ENCODE measurements at regions not wholly inside any gene's neighbourhood (a gene's known extent, or its start where the extent isn't known, plus 50 kb on each side); places are given as distances from the start of the nearest gene placed in this dataset.

DNA sequence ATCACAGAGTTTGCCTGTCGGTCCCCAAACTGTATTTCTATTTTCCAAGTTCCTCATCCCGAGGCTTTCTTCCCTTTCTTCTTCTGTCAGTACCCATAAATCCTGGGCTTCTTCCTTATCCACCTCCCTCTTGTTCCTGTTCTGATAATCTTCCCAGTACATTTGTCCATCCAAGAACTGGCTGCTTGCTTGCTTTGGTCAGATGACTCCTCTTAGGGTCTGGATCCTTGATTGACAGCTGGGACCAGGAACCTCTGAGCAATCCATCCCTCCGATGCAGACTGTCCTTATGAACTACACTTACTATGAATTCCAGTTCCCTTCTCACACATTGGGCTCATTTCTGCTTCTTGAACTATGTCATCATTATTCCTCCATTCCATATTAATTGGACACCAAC is 275.3 kb upstream of the CITED2 start:
- DNase-seq (ENCODE audit: low read depth, low spot score), result no peak
- no peaks in the 10 kb centered on the region for H3K27me3 ChIP-seq (ENCODE audit: insufficient read depth, insufficient read length)
- TF ChIP-seq ZNF274 (IDR thresholded peaks at IDR 0.05; ENCODE audit: low read depth, low read length), result no peak
- no peak for TF ChIP-seq SUZ12 (IDR thresholded peaks at IDR 0.05; ENCODE audit: extremely low read depth, insufficient read depth, insufficient read length)
- no peak for TF ChIP-seq YY1 (IDR thresholded peaks at IDR 0.05; ENCODE audit: insufficient read depth, insufficient read length)
- H3K9ac ChIP-seq (ENCODE audit: insufficient read length, low read depth), result no peak overlapping the region
- H3K9me3 ChIP-seq (ENCODE audit: insufficient read depth, low read length), result no peaks in the 10 kb centered on the region; the same call in 1 of the 2 replicates
- H3K4me1 ChIP-seq (ENCODE audit: insufficient read depth, insufficient read length), result no peaks in the 10 kb centered on the region
- no peak overlapping the region for H3K4me3 ChIP-seq (ENCODE audit: insufficient read length, low read depth)
- no peaks in the 10 kb centered on the region for H3K36me3 ChIP-seq (ENCODE audit: insufficient read depth, insufficient read length, low read length)

DNA sequence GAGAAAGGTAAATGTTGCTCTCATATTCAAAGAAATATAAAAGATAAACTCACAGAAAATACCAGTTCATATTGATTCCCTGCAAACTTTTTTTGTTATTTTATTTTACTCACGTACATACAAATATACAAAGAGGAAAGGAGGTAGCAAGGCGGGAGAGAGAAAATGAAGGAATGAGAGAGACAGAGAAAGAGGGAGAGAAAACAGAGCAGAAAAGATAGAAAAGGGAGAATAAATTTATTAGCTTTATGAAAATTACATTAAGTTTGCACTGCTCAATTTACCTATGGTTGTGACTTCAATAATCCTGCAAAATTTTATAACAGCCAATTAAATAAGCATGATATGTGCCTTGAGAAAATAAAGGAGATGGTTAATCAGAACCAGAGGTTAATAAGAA is 274.7 kb upstream of the CITED2 start:
- no peak overlapping the region for H3K4me3 ChIP-seq (ENCODE audit: insufficient read length, low read depth)
- H3K9ac ChIP-seq (ENCODE audit: insufficient read length, low read depth), result no peak overlapping the region
- no peak for TF ChIP-seq YY1 (IDR thresholded peaks at IDR 0.05; ENCODE audit: insufficient read depth, insufficient read length)
- no peak for TF ChIP-seq SUZ12 (IDR thresholded peaks at IDR 0.05; ENCODE audit: extremely low read depth, insufficient read depth, insufficient read length)
- no peak for TF ChIP-seq ZNF274 (IDR thresholded peaks at IDR 0.05; ENCODE audit: low read depth, low read length)
- DNase-seq (ENCODE audit: low read depth, low spot score), result no peak
- H3K27me3 ChIP-seq (ENCODE audit: insufficient read depth, insufficient read length), result no peaks in the 10 kb centered on the region
- no peaks in the 10 kb centered on the region; the same call in 1 of the 2 replicates for H3K9me3 ChIP-seq (ENCODE audit: insufficient read depth, low read length)
- H3K36me3 ChIP-seq (ENCODE audit: insufficient read depth, insufficient read length, low read length), result no peaks in the 10 kb centered on the region
- H3K4me1 ChIP-seq (ENCODE audit: insufficient read depth, insufficient read length), result no peaks in the 10 kb centered on the region

DNA sequence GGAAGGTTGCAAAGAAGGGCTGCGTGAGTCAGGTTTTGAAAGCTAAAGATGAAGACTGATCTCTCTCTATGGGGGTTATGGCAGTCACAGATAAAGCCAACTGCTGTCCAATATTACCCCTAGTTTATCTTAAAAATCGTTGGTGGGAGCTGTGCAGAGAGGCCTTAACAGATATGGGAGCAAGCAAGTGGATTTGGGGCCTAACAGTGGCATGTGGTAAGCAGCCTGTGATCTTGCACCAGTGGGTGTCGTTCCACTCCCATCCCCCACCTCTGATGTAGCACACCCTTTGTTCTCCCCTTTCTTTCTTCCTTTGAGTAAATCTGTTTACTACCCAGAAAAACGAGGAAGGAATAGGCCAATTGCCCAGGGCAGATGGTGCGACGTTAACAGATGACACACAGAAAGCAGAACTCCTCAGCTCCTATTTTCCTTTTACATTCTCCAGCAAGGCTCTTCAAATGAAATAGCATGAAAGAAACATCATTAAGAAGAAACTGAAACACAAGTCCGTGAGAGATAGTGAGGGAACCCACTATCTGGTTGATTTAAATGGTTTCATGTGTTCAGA is 274.1 kb upstream of the CITED2 start:
- H3K9ac ChIP-seq (ENCODE audit: insufficient read length, low read depth), result no peak overlapping the region
- TF ChIP-seq SUZ12 (IDR thresholded peaks at IDR 0.05; ENCODE audit: extremely low read depth, insufficient read depth, insufficient read length) (no peak), ZNF274 (IDR thresholded peaks at IDR 0.05; ENCODE audit: low read depth, low read length) (no peak), YY1 (IDR thresholded peaks at IDR 0.05; ENCODE audit: insufficient read depth, insufficient read length) (no peak)
- H3K4me1 ChIP-seq (ENCODE audit: insufficient read depth, insufficient read length), result no peaks in the 10 kb centered on the region
- DNase-seq (ENCODE audit: low read depth, low spot score), result no peak
- no peak overlapping the region for H3K4me3 ChIP-seq (ENCODE audit: insufficient read length, low read depth)
- no peaks in the 10 kb centered on the region; the same call in 1 of the 2 replicates for H3K9me3 ChIP-seq (ENCODE audit: insufficient read depth, low read length)
- H3K36me3 ChIP-seq (ENCODE audit: insufficient read depth, insufficient read length, low read length), result no peaks in the 10 kb centered on the region
- no peaks in the 10 kb centered on the region for H3K27me3 ChIP-seq (ENCODE audit: insufficient read depth, insufficient read length)

- Histone ChIP-seq H3K9ac (ENCODE audit: insufficient read length, low read depth) (no peak overlapping the region), H3K36me3 (ENCODE audit: insufficient read depth, insufficient read length, low read length) (no peaks in the 10 kb centered on the region), H3K4me1 (ENCODE audit: insufficient read depth, insufficient read length) (no peaks in the 10 kb centered on the region), H3K4me3 (ENCODE audit: insufficient read length, low read depth) (no peak overlapping the region), H3K9me3 (ENCODE audit: insufficient read depth, low read length) (no peaks in the 10 kb centered on the region; the same call in 1 of the 2 replicates), H3K27me3 (ENCODE audit: insufficient read depth, insufficient read length) (no peaks in the 10 kb centered on the region)
- no peak for DNase-seq (ENCODE audit: low read depth, low spot score)
- TF ChIP-seq ZNF274 (IDR thresholded peaks at IDR 0.05; ENCODE audit: low read depth, low read length) (no peak), SUZ12 (IDR thresholded peaks at IDR 0.05; ENCODE audit: extremely low read depth, insufficient read depth, insufficient read length) (no peak), YY1 (IDR thresholded peaks at IDR 0.05; ENCODE audit: insufficient read depth, insufficient read length) (no peak)
Observed at GRCh38 chr6:139647841-139648240, 273.4 kb upstream of the CITED2 start.

DNA sequence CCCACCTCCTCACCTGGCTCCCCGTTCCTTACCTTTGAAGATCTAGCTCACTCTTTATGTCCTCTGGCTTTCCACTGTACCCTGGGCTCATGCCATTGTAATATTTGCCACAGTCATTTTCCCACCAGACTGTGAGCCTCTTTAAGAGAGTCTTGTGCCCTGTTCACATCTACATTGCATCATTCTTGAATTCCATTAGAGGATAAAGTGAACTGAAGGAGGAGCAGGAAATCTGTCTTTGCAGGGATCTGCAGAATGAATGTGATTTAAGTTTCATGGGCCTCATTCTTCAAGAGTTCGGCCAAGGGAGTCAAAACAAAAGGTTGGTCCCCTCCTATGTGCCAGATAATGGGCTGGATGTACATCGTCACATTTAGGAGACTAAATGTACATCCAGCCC is 272.6 kb upstream of the CITED2 start:
- no peak for DNase-seq (ENCODE audit: low read depth, low spot score)
- H3K9me3 ChIP-seq (ENCODE audit: insufficient read depth, low read length), result no peaks in the 10 kb centered on the region; the same call in 1 of the 2 replicates
- no peaks in the 10 kb centered on the region for H3K27me3 ChIP-seq (ENCODE audit: insufficient read depth, insufficient read length)
- no peak overlapping the region for H3K4me3 ChIP-seq (ENCODE audit: insufficient read length, low read depth)
- H3K36me3 ChIP-seq (ENCODE audit: insufficient read depth, insufficient read length, low read length), result no peaks in the 10 kb centered on the region
- TF ChIP-seq ZNF274 (IDR thresholded peaks at IDR 0.05; ENCODE audit: low read depth, low read length), result no peak
- no peak for TF ChIP-seq YY1 (IDR thresholded peaks at IDR 0.05; ENCODE audit: insufficient read depth, insufficient read length)
- no peak for TF ChIP-seq SUZ12 (IDR thresholded peaks at IDR 0.05; ENCODE audit: extremely low read depth, insufficient read depth, insufficient read length)
- H3K4me1 ChIP-seq (ENCODE audit: insufficient read depth, insufficient read length), result no peaks in the 10 kb centered on the region
- H3K9ac ChIP-seq (ENCODE audit: insufficient read length, low read depth), result no peak overlapping the region

DNA sequence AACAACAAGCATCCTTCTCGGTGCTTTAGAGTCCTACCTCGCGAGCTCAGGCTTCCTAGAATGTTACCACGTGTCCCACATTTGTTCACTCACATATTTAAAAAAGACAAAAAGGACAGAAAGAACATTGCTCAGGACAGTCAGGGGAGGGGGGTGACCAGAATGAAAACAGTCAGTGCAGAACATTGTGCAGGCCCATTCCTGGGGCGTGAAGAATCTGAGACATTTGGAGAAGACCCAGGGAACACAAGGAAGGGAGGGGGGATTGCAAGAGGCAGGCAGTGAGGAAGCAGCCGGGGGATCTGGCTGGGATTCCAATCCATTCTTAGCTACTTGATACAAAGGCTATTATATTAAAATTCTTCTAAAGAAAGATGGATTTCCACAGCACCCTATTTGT is 270.4 kb upstream of the CITED2 start:
- TF ChIP-seq ZNF274 (IDR thresholded peaks at IDR 0.05; ENCODE audit: low read depth, low read length), result no peak
- TF ChIP-seq YY1 (IDR thresholded peaks at IDR 0.05; ENCODE audit: insufficient read depth, insufficient read length), result no peak
- TF ChIP-seq SUZ12 (IDR thresholded peaks at IDR 0.05; ENCODE audit: extremely low read depth, insufficient read depth, insufficient read length), result no peak
- no peaks in the 10 kb centered on the region for H3K36me3 ChIP-seq (ENCODE audit: insufficient read depth, insufficient read length, low read length)
- H3K9me3 ChIP-seq (ENCODE audit: insufficient read depth, low read length), result no peaks in the 10 kb centered on the region; the same call in 1 of the 2 replicates
- no peak overlapping the region for H3K9ac ChIP-seq (ENCODE audit: insufficient read length, low read depth)
- DNase-seq (ENCODE audit: low read depth, low spot score), result no peak
- no peak overlapping the region for H3K4me3 ChIP-seq (ENCODE audit: insufficient read length, low read depth)
- H3K4me1 ChIP-seq (ENCODE audit: insufficient read depth, insufficient read length), result no peaks in the 10 kb centered on the region
- H3K27me3 ChIP-seq (ENCODE audit: insufficient read depth, insufficient read length), result no peaks in the 10 kb centered on the region

GRCh38 chr6:139643986-139644385 is 269.5 kb upstream of the CITED2 start:
- no peaks in the 10 kb centered on the region for H3K36me3 ChIP-seq (ENCODE audit: insufficient read depth, insufficient read length, low read length)
- H3K4me1 ChIP-seq (ENCODE audit: insufficient read depth, insufficient read length), result no peaks in the 10 kb centered on the region
- H3K9ac ChIP-seq (ENCODE audit: insufficient read length, low read depth), result no peak overlapping the region
- no peak for TF ChIP-seq ZNF274 (IDR thresholded peaks at IDR 0.05; ENCODE audit: low read depth, low read length)
- TF ChIP-seq YY1 (IDR thresholded peaks at IDR 0.05; ENCODE audit: insufficient read depth, insufficient read length), result no peak
- no peak for TF ChIP-seq SUZ12 (IDR thresholded peaks at IDR 0.05; ENCODE audit: extremely low read depth, insufficient read depth, insufficient read length)
- H3K4me3 ChIP-seq (ENCODE audit: insufficient read length, low read depth), result no peak overlapping the region
- DNase-seq (ENCODE audit: low read depth, low spot score), result no peak
- no peaks in the 10 kb centered on the region for H3K27me3 ChIP-seq (ENCODE audit: insufficient read depth, insufficient read length)
- H3K9me3 ChIP-seq (ENCODE audit: insufficient read depth, low read length), result no peaks in the 10 kb centered on the region; the same call in 1 of the 2 replicates
